Right lobe of liver (tissue), 6 donors: ENCODE measurements at regions not wholly inside any gene's neighbourhood (a gene's known extent, or its start where the extent isn't known, plus 50 kb on each side); places are given as distances from the start of the nearest gene placed in this dataset.

ENCODE experiments used
- ATAC-seq, 4 donors: fragments of 200-7000 bp; cut with Tn5 transposase; one replicate each; pipeline ENCODE4 v1.9.1; 2020; ENCODE audit warnings: mild to moderate bottlenecking in 4 of 4, moderate library complexity in 4 of 4
- DNase-seq, 3 donors: peaks; one replicate each; pipeline ENCODE4 v3.0.0-alpha.2; 2020
- H3K27ac ChIP-seq, 3 donors: fragments of 200-600 bp; one replicate each; pipeline ENCODE4 v1.8.0; 2022
- H3K27me3 ChIP-seq, 2 donors: fragments of 200-600 bp; one replicate each; pipeline ENCODE4 v1.8.0; 2022
- H3K36me3 ChIP-seq, 4 donors: fragments of 200-600 bp; sonication (generic) in 1 of 4; one replicate each; pipeline versions ENCODE4 v1.5.1 to v1.8.0; 2017 to 2022; ENCODE audit warnings: control low read depth in 1 of 4
- H3K4me1 ChIP-seq, 4 donors: fragments of 200-600 bp; sonication (generic) in 1 of 4; one replicate each; pipeline versions ENCODE4 v1.5.1 to v1.8.0; 2017 to 2022; ENCODE audit warnings: control low read depth in 1 of 4
- H3K4me3 ChIP-seq, 3 donors: fragments of 200-600 bp; one replicate each; pipeline ENCODE4 v1.8.0; 2022
- H3K9me3 ChIP-seq, 4 donors: fragments of 200-600 bp; sonication (generic) in 1 of 4; one replicate each; pipeline versions ENCODE4 v1.5.1 to v1.8.0; 2017 to 2022; ENCODE audit warnings: control low read depth in 1 of 4
- CTCF ChIP-seq, 4 donors: fragments of 200-600 bp in 3 of 4; fragments of 450-650 bp in 1 of 4; IDR thresholded peaks; one replicate each; pipeline versions ENCODE4 v1.5.1 to v1.8.0; 2016 to 2022; ENCODE audit warnings: antibody characterized with exemption in 4 of 4, mild to moderate bottlenecking in 2 of 4
- POLR2A ChIP-seq: fragments of 450-650 bp; IDR thresholded peaks from one replicate; pipeline ENCODE4 v1.6.1; 2017; ENCODE audit warnings: antibody characterized with exemption, mild to moderate bottlenecking
- WGBS: methylation state at CpG from one replicate; pipeline ENCODE4 v1.1.6; 2018; ENCODE audit warnings: low coverage, low lambda C conversion rate; ENCODE audit not compliant: insufficient coverage; ENCODE audit errors: missing lambda C conversion rate; 5-methylcytosine and 5-hydroxymethylcytosine counted together
- intact Hi-C, 2 donors: fragments of 100-400 bp; cut with DNase I; formaldehyde crosslinking; loops; one replicate each; pipeline versions ENCODE4 v1.11.2 to v1.14.1; 2022
- donor health status: DM: no; HTN: yes; CAD: no.
- donor health status: DM: no; HTN: no; CAD: no.
- donor health status: DM: no; HTN: no; CAD: no.
- donor health status: DM: no; HTN: yes; CAD: no.
- donor health status: DM: no; HTN: yes; CAD: no.

DNA sequence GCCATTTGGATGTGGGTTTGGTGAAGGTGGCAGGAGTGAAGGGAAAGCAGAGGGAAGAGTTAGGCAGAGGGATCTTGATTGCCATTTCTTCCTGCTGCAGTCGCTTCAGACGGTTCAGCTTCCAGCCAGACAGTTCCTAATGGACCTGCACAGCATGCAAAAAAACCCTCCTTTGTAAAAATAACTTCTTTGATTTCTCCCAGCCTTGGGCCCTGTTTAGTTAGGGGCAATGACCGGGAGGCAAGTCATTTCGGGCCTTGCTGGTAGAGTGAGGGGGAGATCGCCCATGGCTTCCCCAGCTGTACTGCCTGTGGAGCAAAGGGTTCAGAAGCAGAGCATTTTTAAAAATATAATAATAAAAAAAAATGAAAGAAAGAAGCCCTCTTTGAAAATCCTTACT lies 67.2 kb upstream of the TLE1 start:
- no peak overlapping the region for H3K4me3 ChIP-seq
- DNase-seq (no peak), ATAC-seq (no peak)
- intact Hi-C loops = no loop called here
- no peaks in the 10 kb centered on the region for H3K36me3 ChIP-seq
- no peak overlapping the region for H3K27ac ChIP-seq
- WGBS = 72% methylated on average over 5 of the region's 5 CpGs
- H3K27me3 ChIP-seq = no peaks in the 10 kb centered on the region
- no peak for TF ChIP-seq POLR2A
- TF ChIP-seq CTCF (IDR thresholded peaks at IDR 0.05) = no peak
- H3K9me3 ChIP-seq = no peaks in the 10 kb centered on the region
- no peaks in the 10 kb centered on the region for H3K4me1 ChIP-seq

GRCh38 chr9:81758123-81758797 lies 68.9 kb upstream of the TLE1 start:
- Histone ChIP-seq H3K9me3 (no peaks in the 10 kb centered on the region), H3K4me1 (no peaks in the 10 kb centered on the region), H3K36me3 (no peaks in the 10 kb centered on the region), H3K4me3 (no peak overlapping the region), H3K27me3 (no peaks in the 10 kb centered on the region), H3K27ac (no peak overlapping the region)
- ATAC-seq (no peak), DNase-seq (no peak)
- intact Hi-C loops = no loop called here
- WGBS = 83% methylated on average over 2 of the region's 3 CpGs
- TF ChIP-seq POLR2A = no peak

DNA sequence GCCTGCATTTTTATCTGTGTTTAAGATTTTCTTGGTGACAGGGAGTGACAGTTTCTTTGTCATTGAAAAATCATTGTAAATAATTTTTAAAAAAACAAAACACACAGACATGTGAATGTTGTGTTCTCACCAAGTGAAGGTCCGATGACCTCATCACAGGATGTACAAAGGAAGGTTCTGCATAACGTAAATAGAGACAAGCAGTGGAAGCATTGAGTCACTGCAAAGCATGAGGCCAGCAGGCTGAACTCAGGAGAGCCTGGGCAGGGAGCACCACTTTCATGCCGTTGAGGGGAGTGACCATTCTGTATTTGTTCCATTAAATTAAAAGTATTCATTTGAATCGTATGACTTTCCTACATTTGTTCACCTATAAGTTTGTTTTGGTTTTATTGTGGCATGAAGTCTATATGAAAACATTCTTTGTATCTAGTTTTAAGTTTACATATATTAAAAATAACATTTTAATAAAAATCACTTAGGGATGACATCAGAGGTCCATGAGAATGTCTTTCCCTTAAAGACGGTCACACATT lies 70.4 kb upstream of the TLE1 start:
- DNase-seq = no peak
- no peaks in the 10 kb centered on the region for H3K36me3 ChIP-seq
- no peaks in the 10 kb centered on the region for H3K4me1 ChIP-seq
- no peak overlapping the region for H3K27ac ChIP-seq
- no peaks in the 10 kb centered on the region for H3K9me3 ChIP-seq
- H3K4me3 ChIP-seq = no peak overlapping the region
- no peaks in the 10 kb centered on the region for H3K27me3 ChIP-seq
- TF ChIP-seq CTCF (IDR thresholded peaks at IDR 0.05) = no peak
- TF ChIP-seq POLR2A = no peak
- peak in 1 of 4 donors; percentile 76 for ATAC-seq
- intact Hi-C loops = no loop called here
- 57% methylated on average over 5 of the region's 5 CpGs for WGBS

- Histone ChIP-seq H3K9me3 (no peaks in the 10 kb centered on the region), H3K27ac (no peak overlapping the region), H3K36me3 (no peaks in the 10 kb centered on the region), H3K4me3 (no peak overlapping the region), H3K27me3 (no peaks in the 10 kb centered on the region), H3K4me1 (no peaks in the 10 kb centered on the region)
- intact Hi-C loops = no loop called here
- ATAC-seq (no peak), DNase-seq (no peak)
- TF ChIP-seq POLR2A (no peak), CTCF (IDR thresholded peaks at IDR 0.05) (no peak)
Measured at GRCh38 chr9:81767921-81768320, 78.6 kb upstream of the TLE1 start.

GRCh38 chr9:81771571-81771970 lies 82.2 kb upstream of the TLE1 start:
- Histone ChIP-seq H3K9me3 (no peaks in the 10 kb centered on the region), H3K4me1 (no peaks in the 10 kb centered on the region), H3K36me3 (no peaks in the 10 kb centered on the region), H3K27ac (no peak overlapping the region), H3K27me3 (no peaks in the 10 kb centered on the region), H3K4me3 (no peak overlapping the region)
- WGBS = 71% methylated on average over 4 of the region's 4 CpGs
- TF ChIP-seq POLR2A (no peak), CTCF (IDR thresholded peaks at IDR 0.05) (no peak)
- intact Hi-C loops = no loop called here
- ATAC-seq = no peak
- no peak for DNase-seq
